NCI-H226 (cell line): ENCODE measurements at regions not wholly inside any gene's neighbourhood (a gene's known extent, or its start where the extent isn't known, plus 50 kb on each side); places are given as distances from the start of the nearest gene placed in this dataset.
A peak's percentile ranks its signal among the peaks of the same experiment; 100 is the strongest.
"Not testable (repeated sequence)": the region's sequence is repeated elsewhere in the genome, so short reads cannot be mapped to it uniquely, and the experiment has no call there.

Experiments used
- DNase-seq: peaks from one replicate; pipeline ENCODE4 v3.0.0-alpha.2; 2015

DNA sequence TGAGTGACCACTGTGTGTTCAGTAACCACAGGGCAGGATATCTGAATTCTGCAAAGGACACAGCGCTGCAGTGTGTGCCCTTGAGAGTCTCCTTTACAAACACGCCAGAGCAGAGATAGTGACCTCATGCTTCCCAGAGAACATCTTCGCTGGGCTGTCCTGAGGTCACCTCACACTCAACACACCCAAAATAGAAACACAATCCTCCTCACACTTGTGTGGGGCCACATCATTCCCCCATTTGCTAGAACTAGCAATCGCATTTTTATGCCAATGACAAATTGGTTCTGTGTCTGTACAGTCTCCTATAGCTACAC is 140.1 kb upstream of the NRIP1 start:
- no peak for DNase-seq

DNA sequence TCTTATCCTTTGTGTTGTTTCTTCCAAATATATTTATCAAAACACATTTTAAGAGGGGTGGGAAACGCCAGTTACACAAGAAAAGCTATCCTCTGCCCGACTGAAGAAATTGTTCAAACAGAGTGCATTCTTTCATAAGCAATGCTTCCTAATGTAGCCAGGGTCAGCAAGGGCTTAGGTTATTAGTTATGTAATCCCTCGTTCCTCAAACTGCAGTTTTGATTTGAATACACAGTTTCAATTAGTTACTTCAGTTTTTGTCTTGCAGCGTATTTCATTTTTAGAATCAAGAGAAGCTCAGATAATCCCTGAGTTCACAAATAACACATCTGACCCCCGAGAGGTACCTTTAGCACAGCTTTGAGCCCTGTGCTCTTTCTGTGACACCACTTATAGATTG is 141.7 kb upstream of the NRIP1 start:
- no peak for DNase-seq

DNA sequence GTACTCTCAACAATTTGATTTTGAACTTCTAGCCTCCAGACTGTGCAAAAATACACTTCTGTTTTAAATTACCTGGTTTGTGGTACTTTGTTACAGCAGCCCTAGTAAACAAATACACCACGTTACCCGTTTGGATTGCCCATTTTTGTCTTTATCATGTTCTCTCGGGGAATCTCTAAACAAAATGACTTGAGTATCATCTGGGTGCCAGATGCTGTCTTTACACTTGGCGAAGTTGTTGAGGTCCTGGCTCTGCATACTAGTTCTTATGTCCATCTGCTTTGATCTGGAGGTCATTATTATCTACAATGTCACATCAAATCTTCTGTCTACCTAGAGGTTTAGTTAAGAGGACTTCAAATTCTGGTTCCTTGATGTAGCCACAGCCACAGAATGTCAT is 142.4 kb upstream of the NRIP1 start:
- no peak for DNase-seq

DNA sequence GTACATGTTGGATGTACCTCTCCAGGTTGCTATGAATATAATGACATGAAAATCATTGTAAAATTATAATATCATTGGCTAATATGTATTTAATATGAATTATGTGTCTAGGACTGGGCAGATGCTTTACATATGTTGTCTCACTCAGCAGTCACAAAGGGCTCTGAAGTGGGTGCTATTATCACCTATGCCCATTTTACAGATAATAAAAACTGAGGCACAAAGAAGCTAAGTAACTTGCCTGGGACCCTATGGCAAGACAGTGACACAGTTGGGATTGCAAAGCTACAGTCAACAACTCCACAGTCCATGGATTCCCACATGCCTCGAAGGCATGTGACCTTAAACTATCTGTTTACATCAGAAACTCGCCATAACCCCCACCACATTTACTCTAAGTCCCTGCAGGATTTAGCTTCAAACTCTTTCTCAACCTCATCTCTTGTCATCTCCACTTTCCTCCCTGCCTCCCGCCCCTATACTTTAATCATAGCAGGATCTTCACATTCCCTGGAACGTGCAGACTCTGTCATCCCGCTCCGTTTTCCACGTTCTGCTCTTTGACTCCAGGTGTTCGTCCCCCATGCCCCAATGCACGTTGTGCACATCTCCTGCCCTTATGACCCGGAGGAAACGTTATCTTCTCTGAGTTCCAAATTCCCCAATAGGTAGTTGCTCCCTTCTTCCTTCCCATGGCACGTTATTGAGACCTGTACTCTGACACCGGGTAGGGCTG is 143.0 kb upstream of the NRIP1 start:
- no peak for DNase-seq

DNA sequence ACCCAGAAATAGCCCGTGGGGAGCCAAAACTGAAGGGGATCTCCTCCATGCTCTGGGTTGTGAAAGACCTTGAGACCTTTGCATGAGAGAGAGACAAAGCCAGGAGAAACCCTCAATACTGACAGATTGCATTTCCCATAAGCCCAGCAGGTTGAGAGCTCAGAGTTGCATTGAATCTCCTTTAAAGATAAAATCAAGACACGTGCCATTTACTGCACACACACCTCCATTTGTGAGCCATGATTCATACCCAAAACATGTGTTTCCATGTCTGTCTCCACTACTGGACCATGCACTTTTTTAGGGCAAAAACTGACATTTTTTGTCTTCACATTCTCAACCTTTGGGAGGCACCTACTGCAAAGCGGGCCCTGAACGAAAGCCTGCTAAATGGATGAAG is 144.0 kb upstream of the NRIP1 start:
- DNase-seq, result no peak

DNA sequence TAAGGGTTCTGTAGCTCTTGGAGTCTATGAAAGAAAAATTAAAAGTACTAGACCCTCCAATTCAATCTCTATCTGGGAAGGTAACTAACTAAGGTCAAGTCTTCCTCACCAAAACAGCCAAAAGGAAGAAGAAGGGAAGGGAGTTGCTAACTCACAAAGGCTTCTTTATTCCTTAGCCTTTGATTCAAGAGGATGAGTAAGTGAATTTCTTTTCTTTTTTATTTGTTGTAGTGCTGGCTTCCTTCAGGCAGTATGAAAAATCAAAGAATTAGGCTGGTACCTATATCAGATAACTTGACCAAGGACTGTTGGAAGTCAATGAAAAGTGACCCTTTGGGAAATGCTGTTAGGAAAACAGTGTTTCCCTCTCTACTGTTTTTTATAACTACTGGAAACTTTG is 144.4 kb upstream of the NRIP1 start:
- DNase-seq, result no peak

DNA sequence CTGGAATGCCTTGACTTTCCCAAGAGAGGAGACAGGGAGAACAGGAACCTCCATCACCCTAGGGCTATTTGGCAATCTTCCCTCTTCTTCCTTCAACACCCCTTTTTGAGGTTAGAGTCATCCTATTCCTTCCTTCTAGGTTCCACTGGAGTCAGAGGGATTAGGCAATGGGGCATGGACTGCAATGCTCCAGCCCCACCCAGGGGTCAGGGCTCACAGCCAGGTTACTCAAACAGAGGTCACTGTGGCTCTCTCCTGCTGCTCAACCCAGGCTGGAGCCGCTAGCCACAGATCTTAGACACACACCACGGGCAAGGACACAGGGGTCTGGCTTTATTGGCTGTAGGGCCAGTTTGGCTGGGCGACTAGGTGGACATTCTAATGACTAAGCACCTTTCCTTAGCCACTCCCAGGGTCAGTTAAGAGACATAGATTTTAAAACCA is 145.5 kb upstream of the NRIP1 start:
- peak; percentile 88 for DNase-seq

DNA sequence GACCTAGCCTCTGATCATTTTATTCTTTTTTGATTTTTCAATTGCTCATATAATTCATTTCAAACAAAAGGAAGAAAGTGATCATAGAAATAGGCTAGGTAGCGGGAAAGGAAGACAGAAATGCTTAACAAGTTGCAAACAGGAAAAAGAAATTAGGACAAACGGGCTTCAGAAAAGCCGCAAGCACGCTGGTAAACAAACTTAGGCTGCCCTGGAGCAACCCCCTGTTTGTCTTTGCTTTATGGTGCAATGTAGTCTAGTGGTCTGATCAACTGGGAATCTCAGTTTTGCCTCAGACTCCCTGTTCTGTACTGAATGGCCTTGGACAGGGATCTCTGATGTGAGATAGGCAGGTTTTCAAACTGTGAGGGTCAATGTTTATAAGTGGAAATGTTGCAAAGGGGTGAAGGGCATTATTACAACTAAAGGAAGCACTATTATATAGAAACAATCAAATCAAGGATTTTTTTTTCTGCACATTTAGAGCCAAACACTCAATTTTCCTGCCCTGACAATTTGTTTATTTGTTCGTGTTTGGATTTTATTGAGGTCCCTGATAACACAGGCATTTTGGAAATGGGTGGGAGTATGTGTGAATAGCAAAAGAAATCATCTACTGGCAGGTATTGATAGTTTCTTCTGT is 146.8 kb upstream of the NRIP1 start:
- no peak for DNase-seq

DNA sequence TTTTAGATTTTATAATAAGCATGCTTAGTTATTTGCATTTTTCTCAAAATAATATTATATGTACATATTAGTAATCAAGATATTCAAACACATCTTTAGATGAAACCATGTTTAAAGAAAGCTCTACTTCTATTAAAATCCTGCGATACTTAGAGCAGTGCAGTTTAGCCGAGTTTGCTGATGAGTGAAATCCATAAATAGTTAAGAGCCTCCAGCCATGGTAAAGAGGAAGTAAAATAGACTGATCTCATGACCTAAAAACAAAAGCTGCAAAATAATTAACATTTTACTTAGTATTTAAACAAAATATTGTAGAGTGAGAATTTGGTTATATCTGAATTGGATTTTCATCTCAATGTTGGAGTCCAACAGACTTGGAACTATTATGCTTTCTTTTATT is 147.4 kb upstream of the NRIP1 start:
- DNase-seq, result no peak

DNA sequence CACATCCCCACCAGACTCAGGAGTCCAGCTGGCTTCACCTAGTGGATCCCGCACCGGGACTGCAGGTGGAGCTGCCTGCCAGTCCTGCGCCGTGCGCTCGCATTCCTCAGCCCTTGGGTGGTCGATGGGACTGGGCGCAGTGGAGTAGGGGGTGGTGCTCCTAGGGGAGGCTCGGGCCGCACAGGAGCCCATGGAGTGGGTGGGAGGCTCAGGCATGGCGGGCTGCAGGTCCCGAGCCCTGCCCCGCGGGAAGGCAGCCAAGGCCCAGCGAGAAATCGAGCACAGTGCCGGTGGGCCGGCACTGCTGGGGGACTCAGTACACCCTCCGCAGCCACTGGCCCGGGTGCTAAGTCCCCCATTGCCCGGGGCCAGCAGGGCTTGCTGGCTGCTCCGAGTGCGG is 153.7 kb upstream of the NRIP1 start:
- DNase-seq, result not testable (repeated sequence)

DNA sequence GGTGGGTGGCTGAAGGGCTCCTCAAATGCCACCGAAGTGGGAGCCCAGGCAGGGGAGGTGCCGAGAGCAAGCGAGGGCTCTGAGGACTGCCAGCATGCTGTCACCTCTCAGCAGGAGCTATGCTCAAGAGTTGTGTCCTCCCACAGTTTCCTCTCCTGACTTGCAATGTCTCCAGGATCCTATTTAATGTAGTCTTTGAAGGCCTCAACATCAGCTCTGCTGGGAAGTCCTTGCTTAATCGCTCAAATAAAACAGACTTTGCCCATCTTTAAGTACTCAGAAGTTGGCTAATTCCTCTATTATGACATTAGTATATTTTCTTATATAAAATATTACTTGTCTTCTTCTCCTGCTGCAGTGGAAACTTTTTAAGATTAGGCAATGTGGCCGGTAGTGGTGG is 154.2 kb upstream of the NRIP1 start:
- DNase-seq, result no peak

DNA sequence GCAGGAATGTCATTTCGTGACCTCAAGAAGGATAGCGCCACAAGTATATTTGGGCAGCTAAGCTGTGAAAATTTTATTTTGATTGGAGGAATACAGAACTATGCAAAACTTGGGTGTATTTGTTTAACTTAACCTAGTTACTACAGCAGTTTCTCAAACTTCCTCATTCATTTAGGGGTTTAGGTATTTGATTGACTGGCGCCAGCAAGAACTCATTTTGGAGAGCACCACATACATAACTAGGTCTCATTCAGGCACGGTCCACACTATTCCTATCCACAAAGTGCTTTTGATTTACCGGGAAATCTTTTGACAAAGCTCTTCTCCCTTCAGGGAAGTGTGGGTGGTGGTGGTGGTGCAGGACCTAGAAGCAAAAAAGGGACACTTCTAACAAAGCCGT is 155.1 kb upstream of the NRIP1 start:
- DNase-seq, result no peak

DNA sequence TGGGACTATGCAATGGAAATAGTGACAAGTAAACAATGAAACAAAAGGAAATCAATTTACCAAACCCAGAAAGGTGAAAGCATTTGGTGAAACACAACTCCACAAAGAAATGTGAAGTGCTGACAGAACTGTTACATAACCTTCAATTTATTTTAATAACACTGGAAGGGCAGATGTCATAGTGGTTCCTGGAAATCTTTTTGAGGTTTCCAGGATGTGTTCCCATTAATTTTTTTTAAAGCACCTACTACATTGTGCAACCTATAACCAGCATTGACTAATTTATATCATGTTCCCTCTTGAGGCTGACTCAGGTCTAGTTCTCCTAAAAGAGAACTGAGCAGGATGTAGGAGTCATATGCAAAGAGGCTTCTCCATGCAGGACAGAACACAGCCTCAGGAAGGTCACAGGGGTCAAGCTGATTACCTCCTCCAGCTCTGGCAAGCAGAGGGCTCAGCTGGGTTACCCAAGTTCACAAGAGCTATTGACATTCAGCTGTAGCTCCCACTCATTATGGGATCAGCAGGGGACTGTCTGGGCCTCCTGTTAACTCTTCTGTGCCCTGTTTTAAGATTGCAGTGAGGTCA is 157.1 kb upstream of the NRIP1 start:
- peak; percentile 89 for DNase-seq

DNA sequence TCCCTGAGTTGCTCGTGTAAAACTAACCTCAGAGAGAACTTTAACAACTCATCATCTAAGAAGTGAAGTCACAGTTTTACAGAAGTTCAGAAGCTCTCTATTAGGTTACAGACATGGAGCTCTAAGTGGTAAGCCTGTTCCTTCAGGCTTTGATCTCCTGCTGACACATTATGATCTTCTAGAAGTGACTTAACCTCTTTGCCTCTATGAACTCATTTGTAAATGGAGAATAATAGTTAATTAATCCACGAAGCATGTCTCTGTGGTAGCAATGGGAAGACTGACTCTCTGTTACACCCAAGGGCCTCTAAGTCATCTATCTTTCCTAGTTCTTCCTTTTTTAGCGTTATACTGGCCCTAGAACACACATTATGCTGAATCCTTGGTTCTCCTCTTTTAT is 157.9 kb upstream of the NRIP1 start:
- DNase-seq, result peak; percentile 5

DNA sequence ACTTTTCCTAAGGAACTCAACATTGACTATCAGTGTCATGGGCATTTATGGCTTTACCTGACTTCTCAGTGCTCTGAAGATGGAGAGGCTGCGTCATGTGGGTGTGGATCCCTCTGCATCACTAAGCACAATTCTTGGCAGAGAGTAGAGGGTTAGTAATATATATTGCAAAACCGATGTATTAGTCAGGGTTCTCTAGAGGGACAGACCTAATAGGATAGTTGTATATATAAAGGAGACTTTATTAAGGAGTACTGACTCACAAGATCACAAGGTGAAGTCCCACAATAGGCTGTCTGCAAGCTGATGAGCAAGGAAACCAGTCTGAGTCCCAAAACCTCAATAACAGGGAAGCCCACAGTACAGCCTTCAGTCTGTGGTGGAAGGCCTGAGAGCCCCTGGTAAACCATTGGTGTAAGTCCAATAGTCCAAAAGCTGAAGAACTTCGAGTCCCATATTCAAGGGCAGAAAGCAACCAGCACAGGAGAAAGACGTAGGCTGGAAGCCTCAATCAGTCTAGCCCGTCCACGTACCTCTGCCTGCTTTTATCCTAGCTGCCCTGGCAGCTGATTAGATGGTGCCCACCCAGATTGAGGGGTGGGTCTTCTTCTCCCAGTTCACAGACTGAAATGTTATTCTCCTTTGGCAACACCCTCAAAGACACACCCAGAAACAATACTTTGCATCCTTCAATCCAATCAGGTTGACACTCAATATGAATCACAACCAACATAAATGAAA is 159.7 kb upstream of the NRIP1 start:
- peak; percentile 95 for DNase-seq

DNA sequence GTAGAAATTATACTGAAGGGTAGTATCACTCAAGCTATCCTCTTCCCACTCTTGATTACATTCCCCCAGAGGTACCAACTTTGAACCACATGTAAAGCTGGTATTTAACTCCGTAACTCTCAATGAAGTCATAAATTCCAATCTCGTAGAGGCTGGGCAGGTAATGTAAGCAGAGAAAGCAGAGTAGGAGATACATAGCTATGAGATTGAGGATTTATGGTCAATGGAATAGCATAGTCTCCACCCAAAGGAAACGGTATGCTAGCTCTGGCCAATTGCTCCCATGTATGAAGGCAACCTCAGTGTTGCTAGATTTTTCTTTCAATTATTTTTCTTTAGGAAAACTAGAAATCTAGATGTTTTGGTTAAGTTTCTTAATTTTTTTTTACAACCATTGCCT is 163.1 kb upstream of the NRIP1 start:
- no peak for DNase-seq

DNA sequence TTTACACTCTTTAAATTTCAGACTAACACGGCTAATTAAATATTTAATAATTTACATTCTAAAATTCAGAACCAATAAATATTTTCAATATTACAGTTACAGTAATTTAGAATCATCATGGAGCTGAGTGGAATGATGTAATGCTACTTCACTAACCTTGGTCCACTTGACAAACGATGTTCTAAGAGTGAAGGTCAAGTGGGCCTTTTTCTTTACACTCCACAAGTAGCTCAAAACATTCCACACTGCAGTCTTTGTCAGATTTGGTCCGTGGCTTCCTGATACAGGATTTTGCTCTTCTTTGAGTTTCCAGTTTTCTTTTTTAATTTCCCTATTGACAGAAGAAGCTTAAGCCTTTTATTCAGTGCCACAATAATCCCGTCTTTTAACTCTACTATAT is 164.6 kb upstream of the NRIP1 start:
- DNase-seq, result no peak

DNA sequence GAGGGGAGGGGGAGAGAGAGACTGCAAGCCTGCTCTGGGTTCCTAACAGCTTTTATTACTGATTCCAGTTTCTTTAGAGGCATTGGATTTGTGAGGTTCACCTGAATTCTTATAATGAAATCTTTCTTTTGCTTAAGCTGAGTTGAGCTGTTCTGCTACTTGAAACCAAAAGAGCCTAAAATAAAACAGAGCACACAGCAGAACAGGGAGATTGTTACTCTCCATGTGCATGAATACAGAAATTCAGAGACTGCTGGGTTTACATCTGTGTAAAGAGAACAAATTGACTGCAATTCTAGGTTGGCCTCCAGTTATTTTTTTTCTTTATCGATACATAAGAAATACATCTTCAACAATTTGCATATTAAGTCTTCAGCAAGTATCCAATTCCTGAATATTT is 168.8 kb upstream of the NRIP1 start:
- no peak for DNase-seq

DNA sequence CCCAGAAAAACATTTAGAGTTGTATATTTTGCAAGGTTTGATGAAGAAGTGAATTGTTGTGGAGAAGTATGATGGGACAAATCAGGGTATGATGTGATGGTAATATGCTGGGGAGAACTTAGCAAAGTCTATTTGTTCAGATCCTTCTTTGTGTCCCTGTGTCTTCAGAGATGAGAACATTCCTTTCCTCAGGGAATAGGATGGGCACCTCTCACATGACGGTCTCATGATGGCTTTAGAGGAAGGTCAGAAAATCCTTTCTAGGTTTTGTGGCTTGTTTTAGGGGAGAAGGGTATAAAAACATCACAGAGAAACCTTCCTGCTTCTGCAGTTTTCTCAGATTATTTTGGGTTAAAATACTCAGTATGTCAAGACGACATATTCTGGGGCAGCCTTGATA is 171.3 kb upstream of the NRIP1 start:
- DNase-seq, result no peak

DNA sequence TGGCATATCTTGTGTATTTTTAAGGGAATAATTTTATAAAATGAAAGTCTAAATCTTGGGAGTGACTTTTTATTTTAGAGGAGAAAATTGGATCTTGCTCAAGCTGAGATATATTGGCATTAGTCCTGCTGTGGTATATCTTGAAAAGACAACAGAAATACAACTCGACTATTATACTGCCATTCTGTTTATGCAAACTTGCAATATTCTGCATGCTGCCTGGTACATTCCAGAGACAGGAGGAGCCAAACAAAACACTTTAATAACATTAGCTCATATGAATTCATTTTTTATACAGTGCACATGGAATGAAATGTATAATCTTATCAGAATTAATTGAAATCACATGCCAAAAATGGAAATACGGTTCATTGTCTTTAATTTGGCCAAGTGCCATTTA is 176.0 kb upstream of the NRIP1 start:
- no peak for DNase-seq

DNA sequence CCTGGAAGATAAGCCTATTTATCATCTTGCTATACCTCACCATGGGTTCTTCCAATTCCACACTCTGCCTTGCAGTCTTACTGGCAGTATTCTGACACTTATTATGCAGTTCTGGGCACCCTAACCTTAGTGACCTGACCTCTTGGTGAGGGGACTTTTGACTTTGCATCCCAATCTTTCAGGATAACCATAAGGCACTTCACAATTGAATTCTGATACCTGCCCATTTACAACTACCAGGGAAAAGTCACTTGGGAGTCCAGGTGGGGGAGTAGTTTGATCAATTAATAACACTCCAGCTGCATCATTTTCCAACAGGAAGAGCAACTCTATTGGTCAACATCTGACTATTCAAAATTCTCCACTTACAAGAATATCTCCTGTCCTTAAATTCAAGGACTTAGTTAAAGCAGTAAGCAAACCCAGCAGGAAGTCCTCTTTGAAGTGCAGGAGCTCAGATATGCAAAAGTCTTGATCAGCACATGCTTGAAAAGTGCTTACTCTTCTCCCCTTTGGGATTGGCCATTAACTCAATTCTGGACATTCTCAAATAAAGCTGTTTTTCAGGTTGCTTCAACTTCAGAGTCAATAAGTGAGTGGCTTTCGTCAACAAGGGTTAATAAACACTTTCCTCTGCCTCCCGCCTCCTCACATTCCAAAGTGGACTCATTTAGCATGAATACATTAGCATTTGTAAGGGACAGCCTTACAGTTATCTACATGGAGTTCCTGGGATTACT is 177.4 kb upstream of the NRIP1 start:
- no peak for DNase-seq

DNA sequence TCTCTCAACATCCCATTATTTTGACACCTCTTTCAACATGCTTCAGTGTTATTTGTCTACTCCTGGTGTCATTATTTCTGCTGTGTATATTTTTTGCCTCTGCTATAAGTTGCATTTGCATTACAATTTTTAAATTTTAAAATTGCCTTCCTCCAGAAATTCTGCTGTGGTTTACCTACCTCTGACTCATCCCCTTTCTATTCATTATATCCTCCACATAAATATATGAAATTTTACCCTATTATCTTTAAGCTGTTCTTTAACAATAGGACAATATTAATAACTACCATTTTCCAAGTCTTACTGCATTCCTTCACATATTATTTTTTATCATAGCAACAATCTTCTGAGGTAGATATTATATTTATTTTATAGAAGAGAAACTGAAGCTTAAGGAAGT is 178.1 kb upstream of the NRIP1 start:
- DNase-seq, result no peak

DNA sequence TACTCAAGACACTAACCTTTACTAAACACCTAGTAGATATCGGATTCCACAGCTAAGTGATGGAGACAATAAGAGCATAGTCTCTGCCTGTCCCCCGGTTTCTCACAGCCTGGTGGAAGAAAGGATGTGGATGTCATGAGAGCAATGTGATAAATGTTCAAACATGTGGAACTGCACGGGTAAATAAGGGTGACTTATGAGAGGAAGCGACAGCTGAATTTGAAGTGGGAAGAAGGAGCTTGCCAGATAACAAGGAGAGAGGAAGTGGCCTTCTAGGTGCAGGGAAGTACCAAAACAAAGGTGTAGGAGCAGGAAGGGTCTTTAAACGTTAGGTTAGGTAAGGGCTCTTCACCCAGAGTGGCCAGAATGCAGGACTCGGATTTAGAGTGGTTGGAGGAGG is 178.6 kb upstream of the NRIP1 start:
- no peak for DNase-seq
